ENCODE measurements at regions not wholly inside any gene's neighbourhood (a gene's known extent, or its start where the extent isn't known, plus 50 kb on each side); places are given as distances from the start of the nearest gene placed in this dataset.

GRCh38 chr12:46701356-46701755 is 124.4 kb downstream of the SLC38A4 start:
- POLR2A ChIA-PET = no interaction called here
- Mint-ChIP-seq H3K27me3 (ENCODE audit: insufficient read depth, unreplicated experiment) (no peaks in the 10 kb centered on the region), H3K4me3 (ENCODE audit: unreplicated experiment) (no peak overlapping the region), H3K27ac (ENCODE audit: unreplicated experiment) (no peak overlapping the region), H3K4me1 (ENCODE audit: low read depth, unreplicated experiment) (no peaks in the 10 kb centered on the region), H3K36me3 (ENCODE audit: insufficient read depth, unreplicated experiment) (no peaks in the 10 kb centered on the region), H3K9me3 (ENCODE audit: unreplicated experiment) (peaks cover 16% of the 10 kb centered on the region)
- Histone ChIP-seq H3K4me1 (peaks cover 8% of the 10 kb centered on the region), H3K4me3 (ENCODE audit: low read depth, low read length) (no peak overlapping the region), H3K9me3 (no peaks in the 10 kb centered on the region), H3K27me3 (replicated peaks; ENCODE audit: control insufficient read depth, insufficient read depth, low read length) (no peaks in the 10 kb centered on the region), H3K36me3 (ENCODE audit: control insufficient read depth, insufficient read depth, low read length) (no peaks in the 10 kb centered on the region)
- intact Hi-C loops (cut with micrococcal nuclease; ENCODE audit: unreplicated experiment) = no loop called here
- DNase-seq = no peak
- no peak for TF ChIP-seq CTCF (IDR thresholded peaks at IDR 0.05; ENCODE audit: insufficient read depth in 1 of 2, low read depth in 1 of 2, low read length in 1 of 2, severe bottlenecking in 1 of 2, unreplicated experiment in 1 of 2)
- BruUV-seq (replicated peaks) = no TSS peak
- CTCF ChIA-PET = no interaction called here

DNA sequence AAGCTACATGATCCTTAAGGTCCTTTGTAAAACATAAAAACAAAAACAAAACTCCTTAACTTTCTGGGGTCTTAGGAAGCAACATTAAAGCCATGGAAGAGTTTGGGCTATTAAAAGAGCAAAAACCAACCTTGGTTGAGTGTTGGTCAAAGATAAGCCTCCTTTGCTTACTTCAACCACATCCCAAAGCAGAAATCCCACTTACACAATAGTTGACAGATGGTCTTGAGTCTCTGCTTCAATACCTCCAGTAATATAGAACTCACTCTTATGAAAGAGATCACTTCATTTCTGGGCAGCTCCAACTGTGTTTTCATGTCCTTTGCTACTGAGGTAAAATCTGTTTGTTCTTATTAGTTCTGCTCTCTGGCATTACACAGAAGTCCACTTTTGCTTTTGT is 125.8 kb downstream of the SLC38A4 start:
- Mint-ChIP-seq H3K9me3 (ENCODE audit: unreplicated experiment) (peaks cover 16% of the 10 kb centered on the region), H3K27me3 (ENCODE audit: insufficient read depth, unreplicated experiment) (no peaks in the 10 kb centered on the region), H3K4me1 (ENCODE audit: low read depth, unreplicated experiment) (no peaks in the 10 kb centered on the region), H3K36me3 (ENCODE audit: insufficient read depth, unreplicated experiment) (no peaks in the 10 kb centered on the region), H3K4me3 (ENCODE audit: unreplicated experiment) (no peak overlapping the region), H3K27ac (ENCODE audit: unreplicated experiment) (no peak overlapping the region)
- no peaks in the 10 kb centered on the region for H3K27me3 ChIP-seq (replicated peaks; ENCODE audit: control insufficient read depth, insufficient read depth, low read length)
- intact Hi-C loops (cut with micrococcal nuclease; ENCODE audit: unreplicated experiment) = no loop called here
- no peak overlapping the region for H3K4me3 ChIP-seq (ENCODE audit: low read depth, low read length)
- no TSS peak for BruUV-seq (replicated peaks)
- H3K4me1 ChIP-seq = peaks cover 8% of the 10 kb centered on the region
- no peaks in the 10 kb centered on the region for H3K36me3 ChIP-seq (ENCODE audit: control insufficient read depth, insufficient read depth, low read length)
- H3K9me3 ChIP-seq = no peaks in the 10 kb centered on the region
- ChIA-PET POLR2A (no interaction called here), CTCF (no interaction called here)
- no peak for TF ChIP-seq CTCF (IDR thresholded peaks at IDR 0.05; ENCODE audit: insufficient read depth in 1 of 2, low read depth in 1 of 2, low read length in 1 of 2, severe bottlenecking in 1 of 2, unreplicated experiment in 1 of 2)
- DNase-seq = no peak

GRCh38 chr12:46698003-46698402 is 127.8 kb downstream of the SLC38A4 start:
- Histone ChIP-seq H3K4me1 (peaks cover 8% of the 10 kb centered on the region), H3K4me3 (ENCODE audit: low read depth, low read length) (no peak overlapping the region), H3K9me3 (no peaks in the 10 kb centered on the region), H3K36me3 (ENCODE audit: control insufficient read depth, insufficient read depth, low read length) (no peaks in the 10 kb centered on the region), H3K27me3 (replicated peaks; ENCODE audit: control insufficient read depth, insufficient read depth, low read length) (no peaks in the 10 kb centered on the region)
- intact Hi-C loops (cut with micrococcal nuclease; ENCODE audit: unreplicated experiment) = no loop called here
- ChIA-PET CTCF (no interaction called here), POLR2A (no interaction called here)
- no TSS peak for BruUV-seq (replicated peaks)
- Mint-ChIP-seq H3K36me3 (ENCODE audit: insufficient read depth, unreplicated experiment) (no peaks in the 10 kb centered on the region), H3K4me3 (ENCODE audit: unreplicated experiment) (no peak overlapping the region), H3K27me3 (ENCODE audit: insufficient read depth, unreplicated experiment) (no peaks in the 10 kb centered on the region), H3K27ac (ENCODE audit: unreplicated experiment) (no peak overlapping the region), H3K9me3 (ENCODE audit: unreplicated experiment) (peaks cover 6% of the 10 kb centered on the region), H3K4me1 (ENCODE audit: low read depth, unreplicated experiment) (no peaks in the 10 kb centered on the region)
- no peak for TF ChIP-seq CTCF (IDR thresholded peaks at IDR 0.05; ENCODE audit: insufficient read depth in 1 of 2, low read depth in 1 of 2, low read length in 1 of 2, severe bottlenecking in 1 of 2, unreplicated experiment in 1 of 2)
- DNase-seq = no peak
